HG03521 (cell line): ENCODE measurements at regions not wholly inside any gene's neighbourhood (a gene's known extent, or its start where the extent isn't known, plus 50 kb on each side); places are given as distances from the start of the nearest gene placed in this dataset.

Source experiments
- ATAC-seq: cut with Tn5 transposase; IDR thresholded peaks from one replicate; pipeline ENCODE4 v1.9.1; 2021; ENCODE audit warnings: mild to moderate bottlenecking, moderate library complexity; ENCODE audit not compliant: unreplicated experiment

DNA sequence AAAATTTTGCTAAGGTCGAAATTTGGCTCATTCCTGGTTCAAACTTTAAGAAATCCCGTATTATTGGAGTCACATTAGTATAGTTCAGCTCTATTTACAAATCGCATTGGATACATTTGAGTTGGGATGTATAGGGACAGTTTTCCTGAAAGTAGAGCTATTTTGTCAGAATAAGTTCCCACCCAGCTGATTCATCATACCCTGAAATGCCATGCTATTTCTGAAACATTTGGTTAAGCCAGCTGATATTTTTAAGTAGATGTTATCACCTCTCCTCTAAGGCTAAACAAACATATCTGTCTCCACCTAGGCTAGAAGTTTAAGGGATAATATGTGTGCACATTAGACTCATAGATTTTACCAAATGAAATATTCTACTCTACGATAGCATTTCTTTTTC is 226.2 kb upstream of the ARGLU1 start:
- no peak for ATAC-seq

DNA sequence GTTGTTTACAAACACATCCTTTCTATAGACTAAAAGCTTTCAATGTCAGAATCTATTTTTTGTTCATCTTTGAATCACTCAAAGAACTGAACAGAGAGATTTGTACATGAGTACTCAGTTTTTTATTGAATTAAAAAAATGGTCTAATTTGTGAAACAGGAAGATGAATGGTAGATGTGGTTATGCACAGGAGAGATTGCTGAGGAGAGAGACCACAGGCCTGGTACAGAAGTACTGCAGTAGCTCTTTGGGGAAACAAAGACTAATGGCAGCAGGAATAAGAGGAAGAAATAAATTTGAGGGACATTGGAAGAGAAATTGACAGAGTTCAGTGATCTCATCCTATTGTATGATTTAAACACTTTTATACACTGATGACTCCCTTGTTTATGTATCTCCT is 222.0 kb upstream of the ARGLU1 start:
- no peak for ATAC-seq

DNA sequence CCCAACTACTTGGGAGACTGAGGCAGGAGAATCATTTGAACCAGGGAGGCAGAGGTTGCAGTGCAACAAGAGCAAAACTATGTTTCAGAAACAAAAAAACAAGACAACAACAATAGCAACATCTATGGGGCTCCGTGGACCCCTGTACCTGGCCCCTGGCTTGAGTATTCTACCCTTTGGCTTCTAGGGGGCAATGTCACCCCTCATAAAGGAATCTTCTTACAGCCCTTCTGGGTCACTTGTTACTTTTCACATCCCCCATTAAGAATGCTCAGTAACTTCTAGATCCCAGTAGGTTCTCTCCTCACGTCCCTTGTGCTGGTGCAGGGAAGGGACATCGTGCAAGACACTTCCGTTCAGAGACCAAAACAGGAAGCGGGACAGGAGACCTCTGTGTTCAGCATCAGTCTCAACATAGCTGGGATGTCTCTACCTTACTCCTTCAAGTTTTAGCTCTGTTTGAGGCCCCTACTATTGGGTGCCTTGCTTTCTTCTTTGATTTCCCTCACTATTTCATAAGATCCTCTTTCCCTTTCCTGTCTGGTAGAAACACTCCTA is 218.1 kb upstream of the ARGLU1 start:
- ATAC-seq: no peak

DNA sequence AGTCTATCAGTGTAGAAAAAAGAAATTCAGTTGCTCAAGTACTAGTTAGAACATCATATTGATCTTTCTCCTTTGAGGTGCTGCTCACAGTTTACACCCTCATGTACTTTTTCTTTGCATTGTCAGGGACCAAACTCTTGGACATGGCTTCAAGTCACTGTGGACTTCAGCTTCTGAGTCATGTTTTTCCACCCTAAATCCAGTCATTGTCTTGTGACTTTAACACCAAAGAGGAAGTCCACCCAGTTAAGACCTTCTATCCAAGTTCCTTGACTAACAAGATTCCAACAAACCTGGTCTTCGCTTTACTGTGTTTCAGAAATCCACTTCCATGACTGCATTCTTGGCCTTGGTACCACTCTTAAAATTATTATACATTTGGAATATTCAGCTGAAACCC is 206.7 kb upstream of the ARGLU1 start:
- no peak for ATAC-seq

DNA sequence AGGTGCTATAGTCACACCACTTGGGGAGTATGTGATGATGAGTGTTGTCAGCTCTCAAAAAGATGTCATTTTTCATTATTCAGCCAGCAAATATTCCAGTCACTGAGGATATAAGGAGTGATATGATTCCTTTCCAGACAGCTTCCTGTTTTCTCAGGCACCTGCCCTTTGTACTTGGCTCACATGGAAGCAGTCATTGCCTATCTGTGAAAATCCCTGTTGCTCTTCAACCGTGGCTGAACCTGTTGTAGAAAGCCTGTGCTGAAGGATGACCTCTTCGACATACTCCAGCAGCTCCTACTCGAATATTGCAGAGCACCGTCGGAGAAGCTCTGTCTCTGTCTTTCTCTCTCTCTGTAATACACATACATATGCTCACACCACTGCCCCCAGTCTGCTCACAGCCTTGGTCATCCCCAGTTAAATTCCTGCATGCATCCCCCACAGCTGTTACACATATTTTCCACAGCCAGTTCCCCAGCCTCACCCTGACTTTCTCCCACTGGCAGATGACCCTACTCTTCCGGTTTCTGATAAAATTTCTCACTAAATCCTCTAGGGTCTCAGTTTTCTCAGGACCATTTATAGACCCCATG is 204.2 kb upstream of the ARGLU1 start:
- ATAC-seq: no peak

DNA sequence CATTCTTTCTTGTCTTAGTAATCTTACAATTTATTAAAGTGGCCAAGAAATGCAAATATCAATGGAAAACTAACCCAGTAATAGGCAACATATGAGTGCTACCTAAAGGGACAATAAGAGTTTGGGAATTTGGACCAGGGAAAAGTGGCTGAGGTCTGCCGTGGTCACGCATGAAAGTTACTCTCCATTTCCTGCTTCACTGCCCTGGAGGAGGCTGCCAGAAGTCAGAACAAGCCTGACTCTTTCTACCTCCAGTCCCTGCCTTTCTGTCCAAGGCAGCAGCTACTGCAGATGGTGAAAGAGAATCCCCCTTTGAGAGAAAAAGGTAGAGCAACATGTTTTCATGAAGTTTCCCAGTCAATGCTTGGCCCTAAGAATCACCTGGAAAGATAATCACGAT is 201.1 kb upstream of the ARGLU1 start:
- ATAC-seq: no peak

DNA sequence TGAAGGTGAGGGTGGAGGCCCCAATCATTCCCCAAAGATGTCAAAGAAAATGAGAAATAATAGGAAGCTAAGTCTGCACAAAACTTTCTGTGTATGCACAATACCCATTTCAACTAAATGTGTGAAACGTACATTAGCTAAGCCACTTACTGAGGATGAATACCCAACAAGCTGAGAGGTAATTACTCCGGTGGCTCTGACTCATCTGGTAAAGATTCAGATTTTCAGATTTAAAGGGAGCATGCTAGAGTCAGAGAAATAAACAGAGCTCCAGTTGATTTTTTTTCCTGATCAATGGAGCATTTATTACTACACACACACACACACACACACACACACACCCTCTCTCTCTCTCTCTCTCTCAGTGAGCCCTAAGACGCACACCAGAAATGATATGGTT is 194.8 kb upstream of the ARGLU1 start:
- no peak for ATAC-seq

DNA sequence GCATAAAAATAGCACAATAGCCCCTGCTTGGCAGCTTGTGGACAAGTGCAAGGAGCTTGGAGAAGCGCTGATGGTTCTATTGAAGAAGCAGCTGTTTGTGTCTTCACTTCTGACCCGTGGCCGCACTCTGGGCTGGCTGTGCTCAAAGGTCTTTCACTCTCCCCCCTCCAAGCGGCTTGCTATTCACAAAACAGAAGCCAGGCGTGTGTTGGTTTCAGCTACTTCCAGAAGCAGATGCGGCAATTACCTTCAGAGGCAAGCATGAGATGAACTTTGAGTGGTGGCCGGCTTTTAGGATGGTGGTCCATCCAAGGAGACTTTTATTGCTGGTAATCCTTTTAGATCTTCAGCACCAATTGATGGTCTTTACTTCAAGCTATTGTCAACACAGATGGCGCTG is 188.5 kb upstream of the ARGLU1 start:
- no peak for ATAC-seq

DNA sequence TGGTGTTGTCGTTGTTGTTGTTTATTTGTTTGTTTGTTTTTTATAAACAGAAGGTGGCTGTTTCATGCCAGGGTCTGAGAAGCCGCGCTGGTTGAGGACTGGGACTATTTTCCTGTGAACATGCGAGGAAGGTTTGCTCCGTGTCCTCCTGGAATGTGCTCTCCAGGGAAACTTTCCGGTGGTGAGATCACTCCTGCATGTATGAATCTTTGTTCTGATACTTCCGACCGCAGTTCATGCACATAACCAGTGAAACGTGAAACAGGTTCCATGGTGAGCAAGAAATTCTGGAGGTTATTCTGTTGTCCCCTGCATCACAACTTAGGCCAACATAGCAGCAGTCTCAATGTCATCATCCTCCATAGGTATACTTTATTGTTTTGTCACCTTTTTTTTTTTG is 187.6 kb upstream of the ARGLU1 start:
- no peak for ATAC-seq

DNA sequence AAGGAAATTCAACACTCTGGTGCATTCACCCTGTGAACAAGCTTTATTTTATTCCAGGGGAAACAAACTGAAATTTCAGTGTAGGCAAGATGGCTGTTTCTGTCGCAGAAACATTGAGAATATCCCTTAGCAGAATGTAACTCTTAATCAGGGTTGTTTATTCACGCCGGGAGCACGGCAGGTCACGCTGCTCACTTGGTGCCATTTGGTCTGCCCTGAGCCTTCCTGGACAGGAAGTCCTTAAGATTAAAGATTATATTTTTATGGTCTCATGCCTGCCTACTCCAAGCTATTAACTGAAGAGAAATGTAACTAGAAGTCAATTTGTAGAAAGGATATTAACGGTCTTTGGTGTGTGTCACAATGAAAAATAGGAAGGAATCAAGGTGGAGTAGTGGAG is 185.3 kb upstream of the ARGLU1 start:
- ATAC-seq: no peak

DNA sequence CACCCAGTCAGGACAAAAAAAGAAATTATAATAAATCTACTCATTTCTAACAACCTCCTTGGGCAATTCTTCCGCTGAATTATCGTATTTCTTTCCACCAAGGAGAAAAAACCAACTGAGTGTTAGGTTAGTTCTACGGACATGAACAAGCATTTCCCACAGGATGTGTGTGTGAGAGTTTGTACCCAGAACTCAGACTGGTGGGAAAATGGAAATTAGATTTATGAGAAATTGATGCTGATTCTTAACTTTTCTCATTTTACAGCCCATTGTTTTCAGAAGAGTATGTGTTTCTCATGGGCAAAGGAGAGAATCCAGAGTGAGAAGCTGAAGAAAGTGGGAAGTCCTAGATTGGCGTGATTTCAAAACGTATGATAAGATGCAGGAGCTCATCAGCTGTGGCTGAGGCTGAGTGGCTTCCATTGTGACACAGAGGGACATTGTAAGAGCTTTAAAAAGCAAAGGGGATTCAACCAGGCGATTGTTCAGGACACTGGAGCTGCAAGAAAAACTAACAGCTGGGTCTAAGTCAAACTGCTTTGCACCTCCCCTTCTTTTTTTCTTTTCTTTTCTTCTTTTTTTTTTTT is 184.7 kb upstream of the ARGLU1 start:
- ATAC-seq: no peak

DNA sequence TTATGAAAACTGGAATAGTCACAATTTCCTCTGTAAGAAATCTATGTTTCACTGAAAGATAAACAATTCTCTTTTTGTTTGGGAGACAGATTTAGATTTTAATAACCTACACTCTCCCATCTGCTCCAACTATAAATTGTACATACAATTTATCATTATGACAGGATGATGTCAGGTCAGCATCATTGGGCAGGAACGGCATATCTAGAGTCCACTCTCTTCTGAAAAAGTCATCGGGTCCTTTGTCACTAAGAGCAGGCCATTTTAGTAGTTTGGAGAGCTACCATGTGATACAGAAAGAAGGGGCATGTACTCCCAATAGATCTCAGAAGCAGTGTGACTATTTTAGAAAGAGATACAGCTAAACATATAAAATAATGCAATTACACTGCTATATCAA is 180.8 kb upstream of the ARGLU1 start:
- ATAC-seq: no peak

DNA sequence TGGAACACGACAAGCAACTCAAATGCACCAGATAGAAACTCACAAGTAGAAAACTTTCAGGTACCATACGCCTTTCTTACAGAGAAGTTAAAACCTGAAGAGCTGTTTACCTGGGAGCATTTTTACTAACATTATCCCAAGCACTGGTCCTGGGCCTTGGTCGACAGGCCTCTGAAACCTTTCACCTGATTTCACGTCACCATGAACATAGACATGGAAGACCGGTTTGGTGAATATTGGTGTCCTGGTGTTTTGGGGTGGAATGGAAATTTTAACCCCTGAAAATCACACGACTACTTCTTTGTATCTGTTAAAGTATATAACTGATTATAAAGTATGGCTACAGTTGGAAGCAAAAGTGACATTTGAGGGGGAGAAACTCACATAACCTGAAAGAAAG is 176.6 kb upstream of the ARGLU1 start:
- ATAC-seq: no peak

DNA sequence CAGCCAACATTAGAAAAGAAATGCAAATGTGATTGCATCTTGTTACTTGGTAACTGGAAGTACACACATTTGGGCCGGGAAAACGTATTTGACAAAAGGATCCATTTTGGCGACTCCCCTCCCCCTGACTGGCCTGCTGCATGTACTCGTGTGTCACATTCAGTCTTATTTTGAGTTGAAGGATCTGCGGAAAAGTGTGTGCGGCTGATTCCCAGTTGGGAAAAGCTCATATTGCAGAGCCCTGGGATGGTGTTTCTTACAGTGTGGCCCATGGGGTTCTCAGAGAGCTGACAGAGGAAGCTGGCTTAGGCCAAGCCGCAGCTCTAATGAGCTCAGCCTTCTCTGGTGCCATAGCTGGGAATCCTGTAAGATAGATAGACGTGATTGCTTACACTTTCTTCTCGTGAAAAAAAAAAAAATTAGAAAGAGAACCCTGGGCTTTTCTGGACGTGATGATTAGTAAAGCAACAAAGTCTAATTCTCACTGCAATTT is 170.3 kb upstream of the ARGLU1 start:
- no peak for ATAC-seq

DNA sequence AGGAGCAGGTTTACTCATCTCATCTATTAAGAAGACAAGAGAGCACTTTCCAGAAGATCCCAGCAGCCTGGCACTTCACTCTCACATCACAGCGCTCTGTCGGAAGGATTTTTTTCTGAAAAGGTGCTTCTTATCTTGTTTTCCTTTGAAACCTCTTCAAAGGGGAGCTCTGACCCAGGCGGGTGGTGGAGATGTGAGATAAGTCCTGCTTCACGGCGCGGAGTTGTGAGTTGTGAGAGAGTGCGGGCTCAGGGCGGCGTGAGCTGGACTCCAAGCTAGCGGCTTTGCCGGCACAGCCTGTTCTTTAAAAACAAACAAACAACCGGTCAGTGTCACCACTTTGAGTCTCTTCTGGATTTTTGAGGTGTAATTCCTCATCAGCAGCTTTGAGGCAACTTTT is 169.0 kb upstream of the ARGLU1 start:
- no peak for ATAC-seq

DNA sequence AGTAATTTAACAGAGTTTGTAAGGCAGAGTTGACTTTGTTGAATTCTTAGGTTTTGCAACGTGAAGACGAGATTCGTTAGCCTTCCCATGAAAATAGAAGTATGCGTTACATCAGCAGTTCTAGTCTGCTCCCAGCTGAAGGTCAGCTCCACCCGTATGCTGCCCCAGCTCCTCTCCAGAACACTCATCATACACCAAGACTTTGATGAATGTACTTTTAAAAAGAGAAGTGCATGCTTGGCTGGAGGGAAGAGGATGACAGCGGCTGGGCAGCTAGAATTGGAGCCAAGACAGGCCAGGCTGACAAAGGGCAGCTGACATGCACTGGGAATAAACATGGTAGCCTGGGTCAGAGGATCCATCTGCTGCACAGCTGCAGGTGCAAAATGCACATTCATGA is 166.3 kb upstream of the ARGLU1 start:
- ATAC-seq: no peak

DNA sequence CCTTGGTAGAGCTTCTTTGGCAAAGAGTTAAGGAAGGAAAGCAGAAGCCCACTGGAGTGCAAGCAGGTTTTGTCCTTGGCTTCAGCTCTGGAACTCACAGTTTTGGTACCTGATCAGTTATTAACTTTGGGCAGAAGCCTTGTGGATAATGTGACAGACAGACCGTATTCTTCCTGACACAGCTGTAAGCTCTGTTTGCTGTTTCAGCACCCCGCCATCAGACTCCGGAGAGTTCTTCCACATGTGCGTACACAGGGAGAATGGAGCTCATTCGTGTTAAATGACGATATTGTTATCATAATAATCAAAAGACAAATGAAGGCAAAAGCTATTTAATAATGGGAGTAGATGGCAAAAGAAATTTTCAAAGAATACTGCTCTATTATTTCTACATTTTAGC is 155.1 kb upstream of the ARGLU1 start:
- no peak for ATAC-seq

DNA sequence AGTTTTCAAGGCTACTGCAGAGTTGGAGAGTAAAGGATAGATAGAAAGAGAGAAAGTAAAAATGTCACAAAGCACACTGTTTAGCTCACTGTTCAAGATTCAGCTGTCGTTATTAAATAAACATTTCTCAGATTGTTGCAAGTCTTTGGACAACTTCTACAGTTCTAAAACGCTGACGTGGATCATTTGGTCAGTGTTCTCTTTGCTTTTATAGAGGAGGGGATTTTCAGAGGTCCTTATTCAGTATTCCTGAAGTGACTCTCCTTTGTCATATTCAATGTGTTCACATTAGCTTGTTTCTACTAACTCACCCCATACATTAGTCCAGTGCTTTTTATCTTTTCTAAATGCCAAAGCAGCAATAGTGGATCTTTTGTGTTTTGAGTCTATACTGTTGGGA is 154.7 kb upstream of the ARGLU1 start:
- ATAC-seq: no peak

DNA sequence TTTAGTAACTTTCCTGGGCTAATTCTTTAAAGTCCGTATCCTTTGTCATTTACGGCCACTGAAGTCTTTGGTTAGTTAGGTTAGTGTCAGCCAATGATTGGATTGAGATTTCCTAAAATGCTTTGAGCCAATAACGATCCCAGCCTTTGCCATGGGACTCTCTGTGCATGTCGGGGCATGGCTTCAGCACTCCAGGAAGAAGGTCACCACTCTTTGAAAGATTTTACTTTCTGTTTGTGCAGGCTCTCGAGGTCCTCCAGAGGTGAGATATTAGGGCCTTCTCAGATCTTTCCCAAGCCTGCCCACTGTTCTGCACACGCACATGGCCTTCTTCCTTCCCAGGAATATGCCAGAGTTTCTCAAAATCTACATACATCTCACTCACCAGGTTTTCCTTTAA is 153.7 kb upstream of the ARGLU1 start:
- ATAC-seq: no peak

DNA sequence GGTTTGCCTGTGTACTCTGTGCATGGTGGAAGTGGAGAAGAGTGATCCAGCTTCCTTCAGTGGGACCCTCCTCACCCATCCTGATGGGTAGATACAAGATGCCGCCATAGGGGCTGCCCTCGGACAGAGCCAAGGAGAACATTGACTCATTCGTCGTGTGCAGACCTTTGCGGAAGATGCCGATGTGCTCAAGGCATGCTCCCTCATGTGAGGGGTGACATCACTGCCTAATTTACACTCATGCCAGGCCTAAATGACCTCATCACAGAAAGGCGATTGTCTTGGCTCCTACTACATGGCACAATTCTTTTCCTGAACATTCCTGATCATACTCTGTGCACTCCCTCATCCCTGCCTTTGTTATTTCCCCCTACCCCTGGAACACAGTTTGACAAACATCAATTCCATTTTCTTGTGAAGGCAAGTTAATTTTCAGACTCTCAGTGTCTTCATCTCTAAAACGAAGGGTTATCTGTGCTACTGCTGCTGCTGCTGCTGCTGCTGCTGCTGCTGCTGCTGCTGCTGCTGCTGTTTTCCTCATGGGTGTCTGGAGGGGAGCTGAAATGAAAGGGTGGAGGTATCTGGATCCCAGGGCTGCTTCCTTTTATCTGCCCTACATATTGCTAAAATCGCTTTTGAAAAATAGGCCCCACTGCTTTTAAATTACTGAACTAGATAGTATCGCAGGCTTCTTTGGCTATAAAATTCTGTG is 146.5 kb upstream of the ARGLU1 start:
- ATAC-seq: no peak

DNA sequence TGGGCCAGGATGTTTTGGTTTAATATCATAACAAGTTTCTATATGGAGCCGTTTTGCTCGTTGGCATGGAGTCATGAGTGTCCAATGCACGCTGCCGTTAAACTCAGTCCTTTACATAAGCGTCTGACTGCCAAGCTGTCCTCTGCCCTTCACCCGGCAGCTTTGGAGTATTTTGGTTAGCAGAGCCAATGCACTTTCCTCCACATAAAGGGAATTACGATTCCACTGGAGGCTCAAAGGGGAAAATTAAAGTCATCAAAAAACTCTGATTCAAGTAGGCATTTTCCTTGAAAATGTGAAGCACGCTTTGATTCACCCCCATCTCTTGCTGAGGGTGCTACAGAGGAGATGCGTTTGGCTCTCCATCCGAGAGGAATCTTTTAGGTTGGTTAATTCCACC is 144.4 kb upstream of the ARGLU1 start:
- ATAC-seq: no peak

DNA sequence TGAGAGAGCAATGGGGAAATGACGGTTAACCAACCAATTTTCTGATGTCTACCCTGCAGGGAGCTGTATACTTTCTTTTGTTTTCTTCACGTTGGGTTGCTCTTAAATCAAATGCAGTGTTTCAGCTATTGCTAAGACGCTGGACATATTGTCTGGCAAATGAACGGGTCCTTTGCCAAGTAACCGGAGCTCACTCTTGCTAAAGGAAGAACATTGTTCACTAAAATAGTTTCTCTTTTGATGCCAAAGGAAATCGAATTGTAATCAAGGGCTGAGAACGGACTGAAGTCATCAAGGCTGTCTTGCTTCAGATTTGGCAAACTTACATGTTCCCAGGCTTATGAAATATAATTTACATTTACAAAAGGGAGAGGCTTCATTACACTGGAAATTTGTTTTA is 142.3 kb upstream of the ARGLU1 start:
- no peak for ATAC-seq
